PC-3 (cell line): ENCODE measurements at regions not wholly inside any gene's neighbourhood (a gene's known extent, or its start where the extent isn't known, plus 50 kb on each side); places are given as distances from the start of the nearest gene placed in this dataset.

ENCODE experiments used
- CTCF ChIP-seq: fragments of 300-600 bp; sonication (generic); conservative IDR thresholded peaks from 2 replicates; pipeline ENCODE4 v1.5.1; 2017; ENCODE audit warnings: antibody characterized with exemption, low read depth, mild to moderate bottlenecking, low read length
- EZH2 ChIP-seq: fragments of 300-600 bp; sonication (generic); IDR thresholded peaks from one replicate; pipeline ENCODE4 v1.6.1; 2017; ENCODE audit warnings: antibody characterized with exemption, mild to moderate bottlenecking, low read length; ENCODE audit not compliant: unreplicated experiment

- TF ChIP-seq CTCF (no peak), EZH2 (no peak)
Observed at GRCh38 chr2:16197504-16198147, 257.3 kb downstream of the MYCN start.
